ENCODE measurements at regions not wholly inside any gene's neighbourhood (a gene's known extent, or its start where the extent isn't known, plus 50 kb on each side); places are given as distances from the start of the nearest gene placed in this dataset.

- H3K27me3 ChIP-seq (replicated peaks; ENCODE audit: control insufficient read depth, insufficient read depth, low read length) = peaks cover 3% of the 10 kb centered on the region
- H3K4me3 ChIP-seq (ENCODE audit: low read length) = no peak overlapping the region
- H3K9ac ChIP-seq (ENCODE audit: low read length) = no peak overlapping the region
- no peaks in the 10 kb centered on the region for H3K36me3 ChIP-seq (ENCODE audit: control insufficient read depth, insufficient read depth, low read length, severe bottlenecking)
- H3K4me1 ChIP-seq (ENCODE audit: control insufficient read depth, insufficient read depth, low read length) = peaks cover 4% of the 10 kb centered on the region
- DNase-seq (ENCODE audit: low read depth) = no peak
- H3K9me3 ChIP-seq (ENCODE audit: control insufficient read depth, low read length) = no peaks in the 10 kb centered on the region
Observed at GRCh38 chr1:228683428-228683827, 51.9 kb upstream of the RHOU start.

- Histone ChIP-seq H3K9me3 (ENCODE audit: control insufficient read depth, low read length) (no peaks in the 10 kb centered on the region), H3K4me3 (ENCODE audit: low read length) (peak overlapping the region; percentile 13), H3K36me3 (ENCODE audit: control insufficient read depth, insufficient read depth, low read length, severe bottlenecking) (no peaks in the 10 kb centered on the region), H3K4me1 (ENCODE audit: control insufficient read depth, insufficient read depth, low read length) (peaks cover 4% of the 10 kb centered on the region), H3K9ac (ENCODE audit: low read length) (no peak overlapping the region), H3K27me3 (replicated peaks; ENCODE audit: control insufficient read depth, insufficient read depth, low read length) (peaks cover 3% of the 10 kb centered on the region)
- no peak for DNase-seq (ENCODE audit: low read depth)
Observed at GRCh38 chr1:228684607-228685006, 50.7 kb upstream of the RHOU start.

DNA sequence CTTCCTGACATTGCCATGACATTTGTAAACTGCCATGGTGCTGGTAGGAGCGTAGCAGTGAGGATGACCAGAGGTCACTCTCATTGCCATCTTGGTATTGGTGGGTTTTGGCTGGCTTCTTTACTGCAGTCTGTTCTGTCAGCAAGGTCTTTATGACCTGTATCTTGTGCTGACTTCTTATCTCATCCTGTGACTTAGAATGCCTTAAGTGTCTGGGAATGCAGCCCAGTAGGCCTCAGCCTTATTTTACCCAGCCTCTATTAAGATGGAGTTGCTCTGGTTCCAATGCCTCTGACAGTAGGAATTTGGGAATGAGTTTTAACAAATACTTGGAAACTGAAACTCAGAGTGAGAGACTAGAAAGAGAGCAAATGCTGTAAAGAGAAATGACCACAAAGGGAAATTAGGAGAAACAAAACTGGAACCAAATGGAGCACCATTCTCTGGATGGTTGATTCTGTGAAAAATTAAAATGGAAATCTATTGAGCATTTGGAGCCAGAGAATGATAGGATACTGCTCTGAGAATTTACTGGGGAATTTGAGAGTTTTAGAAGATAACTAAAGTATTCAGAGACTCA is 50.1 kb upstream of the RHOU start:
- H3K9ac ChIP-seq (ENCODE audit: low read length) = no peak overlapping the region
- H3K4me1 ChIP-seq (ENCODE audit: control insufficient read depth, insufficient read depth, low read length) = peaks cover 4% of the 10 kb centered on the region
- H3K4me3 ChIP-seq (ENCODE audit: low read length) = peak overlapping the region; percentile 13
- H3K27me3 ChIP-seq (replicated peaks; ENCODE audit: control insufficient read depth, insufficient read depth, low read length) = peaks cover 3% of the 10 kb centered on the region
- H3K36me3 ChIP-seq (ENCODE audit: control insufficient read depth, insufficient read depth, low read length, severe bottlenecking) = no peaks in the 10 kb centered on the region
- DNase-seq (ENCODE audit: low read depth) = no peak
- H3K9me3 ChIP-seq (ENCODE audit: control insufficient read depth, low read length) = no peaks in the 10 kb centered on the region

Measured in adipocyte (in vitro differentiated cells).